ENCODE measurements at regions not wholly inside any gene's neighbourhood (a gene's known extent, or its start where the extent isn't known, plus 50 kb on each side); places are given as distances from the start of the nearest gene placed in this dataset.

- no peak for DNase-seq
These were observed 184.0 kb upstream of the GALNTL6 start for GRCh38 chr4:171629182-171629581.

- DNase-seq: no peak
These were observed 186.7 kb upstream of the GALNTL6 start for GRCh38 chr4:171626554-171626953.

- DNase-seq: no peak
These were observed 190.5 kb upstream of the GALNTL6 start for GRCh38 chr4:171622729-171623128.

GRCh38 chr4:171621646-171622045 is 191.6 kb upstream of the GALNTL6 start:
- DNase-seq: no peak

- no peak for DNase-seq
These were observed 200.3 kb upstream of the GALNTL6 start for GRCh38 chr4:171612907-171613306.

- DNase-seq: no peak
These were observed 210.4 kb upstream of the GALNTL6 start for GRCh38 chr4:171602638-171603355.

GRCh38 chr4:171601091-171601490 is 212.1 kb upstream of the GALNTL6 start:
- DNase-seq: no peak

GRCh38 chr4:171599628-171600027 is 213.6 kb upstream of the GALNTL6 start:
- no peak for DNase-seq

GRCh38 chr4:171594293-171594692 is 218.9 kb upstream of the GALNTL6 start:
- no peak for DNase-seq

GRCh38 chr4:171590716-171591115 is 222.5 kb upstream of the GALNTL6 start:
- no peak for DNase-seq

GRCh38 chr4:171588764-171589163 is 224.4 kb upstream of the GALNTL6 start:
- no peak for DNase-seq

GRCh38 chr4:171588051-171588545 is 225.1 kb upstream of the GALNTL6 start:
- no peak for DNase-seq

GRCh38 chr4:171583790-171584189 is 229.4 kb upstream of the GALNTL6 start:
- DNase-seq: no peak

- DNase-seq: no peak
These were observed 230.1 kb upstream of the GALNTL6 start for GRCh38 chr4:171582961-171583581.

- DNase-seq: no peak
These were observed 240.0 kb upstream of the GALNTL6 start for GRCh38 chr4:171573181-171573580.

GRCh38 chr4:171565130-171565788 is 247.9 kb upstream of the GALNTL6 start:
- DNase-seq: no peak

- DNase-seq: no peak
These were observed 251.8 kb upstream of the GALNTL6 start for GRCh38 chr4:171561419-171561818.

GRCh38 chr4:171553961-171554360 is 259.2 kb upstream of the GALNTL6 start:
- DNase-seq: no peak

- DNase-seq: no peak
These were observed 270.6 kb upstream of the GALNTL6 start for GRCh38 chr4:171542640-171543039.

- no peak for DNase-seq
These were observed 274.6 kb upstream of the GALNTL6 start for GRCh38 chr4:171538601-171539100.

GRCh38 chr4:171534391-171534790 is 278.8 kb upstream of the GALNTL6 start:
- no peak for DNase-seq

- DNase-seq: no peak
These were observed 280.2 kb upstream of the GALNTL6 start for GRCh38 chr4:171532968-171533367.

GRCh38 chr4:171524903-171525302 is 288.3 kb upstream of the GALNTL6 start:
- DNase-seq: no peak

GRCh38 chr4:171521726-171522125 is 291.5 kb upstream of the GALNTL6 start:
- DNase-seq: no peak

All from COR-L47 (cell line).